ENCODE measurements at regions not wholly inside any gene's neighbourhood (a gene's known extent, or its start where the extent isn't known, plus 50 kb on each side); places are given as distances from the start of the nearest gene placed in this dataset.

- no peak overlapping the region for H3K18ac ChIP-seq (ENCODE audit: extremely low read depth, low read length)
- no peak overlapping the region for H3K14ac ChIP-seq (ENCODE audit: insufficient read length)
- no peak overlapping the region for H3K56ac ChIP-seq (replicated peaks; ENCODE audit: insufficient read length, low read depth, low read length)
- H3K4me3 ChIP-seq (ENCODE audit: extremely low read depth in 1 of 4, insufficient read depth in 2 of 4, low read depth in 3 of 4, low read length in 4 of 4) = no peak overlapping the region
- DNase-seq (ENCODE audit: low read depth in 1 of 2, low spot score in 2 of 2) (no peak), FAIRE-seq (no peak)
- H4K91ac ChIP-seq (replicated peaks; ENCODE audit: insufficient read length, low read length) = no peak overlapping the region
- no peak overlapping the region for H4K5ac ChIP-seq (ENCODE audit: insufficient read length, low read depth, low read length)
- H3K27ac ChIP-seq (ENCODE audit: low read depth, low read length) = no peak overlapping the region
- no peak overlapping the region for H2BK20ac ChIP-seq (ENCODE audit: low read length)
- ChIA-PET POLR2A (ENCODE audit: partially characterized antibody) (no interaction called here), CTCF (ENCODE audit: partially characterized antibody) (interaction anchor here (0.7 to 5.6 kb wide), 6 partner anchors 13 to 351 kb away, joined by 3 to 59 read pairs (median 6); no protein-coding TSS in a partner anchor)
- H3K4ac ChIP-seq (replicated peaks; ENCODE audit: insufficient read length, low read depth, low read length) = no peak overlapping the region
- no peak overlapping the region for H2BK12ac ChIP-seq (ENCODE audit: low read depth, low read length)
- no peak overlapping the region for H3K4me2 ChIP-seq (ENCODE audit: insufficient read depth in 1 of 2, low read depth in 2 of 2, low read length in 2 of 2)
- no peaks in the 10 kb centered on the region for H3K79me2 ChIP-seq (ENCODE audit: control insufficient read depth in 1 of 2, insufficient read depth in 2 of 2, low read length in 2 of 2)
- H3K23me2 ChIP-seq (ENCODE audit: low read depth, low read length) = no peaks in the 10 kb centered on the region
- no peaks in the 10 kb centered on the region for H3K27me3 ChIP-seq (replicated peaks in 1 of 4; ENCODE audit: control insufficient read depth in 3 of 4, extremely low read depth in 1 of 4, insufficient read depth in 3 of 4, low read length in 3 of 4)
- H2BK5ac ChIP-seq (ENCODE audit: low read depth, low read length) = no peak overlapping the region
- no peak overlapping the region for H2AK5ac ChIP-seq (ENCODE audit: low read depth, low read length)
- H3K9ac ChIP-seq (replicated peaks in 1 of 4; ENCODE audit: extremely low read depth in 1 of 4, low read depth in 3 of 4, low read length in 3 of 4) = no peak overlapping the region
- WGBS, 2 experiments (ENCODE audit: extremely low coverage in 1 of 2, insufficient coverage in 1 of 2, insufficient read length in 1 of 2, insufficient replicate concordance in 2 of 2, low coverage in 1 of 2, low lambda C conversion rate in 2 of 2, missing lambda C conversion rate in 1 of 2) = 89% methylated on average over 17 of the region's 17 CpGs; no CpG with 5 or more reads in 1 of the 2 experiments
- H3K36me3 ChIP-seq (ENCODE audit: control insufficient read depth in 2 of 4, insufficient read depth in 4 of 4, low read length in 3 of 4) = no peaks in the 10 kb centered on the region
- no peaks in the 10 kb centered on the region for H3K9me3 ChIP-seq (ENCODE audit: insufficient read depth in 2 of 2, low read depth in 1 of 2, low read length in 1 of 2)
- H3K4me1 ChIP-seq (replicated peaks in 1 of 4; ENCODE audit: control insufficient read depth in 3 of 4, insufficient read depth in 4 of 4, low read length in 3 of 4) = peaks cover 0 to 12% (median 9%) of the 10 kb centered on the region in 4 experiments; a peak in 5 of 7 replicates
- H3K23ac ChIP-seq (ENCODE audit: insufficient read length) = no peak overlapping the region
- H3K79me1 ChIP-seq (ENCODE audit: low read depth, low read length) = no peaks in the 10 kb centered on the region
- H4K8ac ChIP-seq (ENCODE audit: extremely low read depth, insufficient read depth, low read length) = no peak overlapping the region
- H4K20me1 ChIP-seq (replicated peaks in 1 of 2; ENCODE audit: control insufficient read depth in 1 of 2, insufficient read depth in 2 of 2, low read length in 2 of 2) = no peaks in the 10 kb centered on the region
- no peak overlapping the region for H2BK120ac ChIP-seq (replicated peaks; ENCODE audit: low read depth, low read length)
- H2AFZ ChIP-seq (ENCODE audit: low read length) = no peak overlapping the region
- no peak overlapping the region for H2BK15ac ChIP-seq (ENCODE audit: low read length)
- no peak for TF ChIP-seq KDM5A (IDR thresholded peaks at IDR 0.05; ENCODE audit: low read length)
- no peak for TF ChIP-seq SUZ12 (IDR thresholded peaks at IDR 0.05; ENCODE audit: low read length)
Measured at GRCh38 chr1:10912441-10912840, 100.0 kb upstream of the TARDBP start.

All from H1 (cell line).